ENCODE measurements at regions not wholly inside any gene's neighbourhood (a gene's known extent, or its start where the extent isn't known, plus 50 kb on each side); places are given as distances from the start of the nearest gene placed in this dataset.
"Not testable (repeated sequence)": the region's sequence is repeated elsewhere in the genome, so short reads cannot be mapped to it uniquely, and the experiment has no call there.

GRCh38 chr6:86872810-86873209 is 64.5 kb upstream of the HTR1E start:
- DNase-seq = not testable (repeated sequence)

- DNase-seq = peak; percentile 36
These were observed 65.6 kb upstream of the HTR1E start for GRCh38 chr6:86871681-86872080.

GRCh38 chr6:86869500-86869899 is 67.8 kb upstream of the HTR1E start:
- no peak for DNase-seq

GRCh38 chr6:86859513-86859912 is 77.8 kb upstream of the HTR1E start:
- DNase-seq = no peak

DNA sequence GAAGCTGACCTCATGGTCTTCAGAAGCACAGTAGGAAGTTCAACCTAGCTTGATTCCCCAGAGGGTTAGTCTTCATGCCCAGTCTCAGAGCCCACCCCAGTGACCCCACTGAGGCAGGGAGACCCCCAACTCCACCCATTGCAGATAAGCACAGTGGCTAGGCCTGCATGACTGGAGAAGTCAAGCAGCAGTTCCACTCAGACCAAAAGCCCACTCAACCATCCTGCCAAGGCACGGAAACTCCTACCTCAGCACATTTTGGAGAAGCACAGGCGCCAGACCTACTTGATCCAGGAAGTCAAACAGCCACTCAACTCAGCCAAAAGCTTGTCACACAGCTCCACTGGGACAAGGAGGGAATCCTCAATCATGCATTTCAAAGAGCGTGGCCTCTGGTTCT is 78.4 kb upstream of the HTR1E start:
- DNase-seq = no peak

- DNase-seq = no peak
These were observed 79.5 kb upstream of the HTR1E start for GRCh38 chr6:86857783-86858182.

DNA sequence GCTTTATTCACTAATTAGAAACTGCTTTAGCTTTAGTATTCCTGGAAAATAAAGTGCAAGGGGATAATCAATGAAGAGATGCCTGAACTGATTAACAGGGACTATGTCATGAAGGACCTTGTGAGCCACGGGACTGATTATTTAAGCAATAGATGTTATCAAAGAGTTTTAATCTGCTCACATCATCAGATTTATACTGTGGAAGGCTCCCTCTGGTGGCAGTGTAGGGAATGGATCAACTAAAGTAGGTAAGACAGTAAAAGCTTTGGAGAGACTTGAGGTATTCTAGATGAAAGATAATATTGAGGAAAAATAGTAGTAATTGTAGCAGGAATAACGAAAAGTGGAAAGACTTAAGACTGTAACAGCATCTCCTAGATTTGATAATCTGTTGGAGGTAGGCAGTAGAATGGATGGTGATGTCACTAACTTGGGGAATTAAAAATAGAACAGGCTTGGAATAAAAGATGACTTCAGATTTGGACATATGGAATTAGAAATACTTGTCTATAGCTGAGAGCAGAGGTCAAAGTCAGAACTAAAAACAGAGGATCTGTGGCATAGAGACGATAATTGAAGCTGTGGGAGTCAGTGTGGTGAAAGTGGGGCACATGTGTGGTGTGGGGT is 80.3 kb upstream of the HTR1E start:
- peak; percentile 5 for DNase-seq

- no peak for DNase-seq
These were observed 80.9 kb upstream of the HTR1E start for GRCh38 chr6:86856379-86856778.

GRCh38 chr6:86848986-86849385 is 88.3 kb upstream of the HTR1E start:
- no peak for DNase-seq

GRCh38 chr6:86832686-86833085 is 104.6 kb upstream of the HTR1E start:
- no peak for DNase-seq

GRCh38 chr6:86825436-86825835 is 111.9 kb upstream of the HTR1E start:
- DNase-seq = no peak

DNA sequence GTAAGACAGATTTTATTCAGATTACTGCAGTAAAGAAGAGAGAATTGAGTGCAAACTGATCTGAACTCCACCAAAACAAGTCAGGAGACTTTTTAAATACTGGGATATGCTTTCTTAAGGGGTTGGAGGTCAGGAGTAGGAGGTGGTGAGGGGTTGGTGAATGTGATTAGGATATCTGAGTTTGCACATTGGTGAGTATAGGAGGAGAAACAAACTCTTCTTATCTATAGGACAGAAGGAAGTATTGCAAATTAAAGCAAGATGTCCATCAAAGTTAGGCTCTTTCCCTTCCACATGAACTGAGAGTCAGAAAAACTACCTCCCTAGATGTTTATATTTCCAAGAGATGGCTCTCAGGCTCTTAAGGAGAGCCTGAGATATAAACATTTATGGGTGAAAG is 114.6 kb upstream of the HTR1E start:
- DNase-seq = no peak

DNA sequence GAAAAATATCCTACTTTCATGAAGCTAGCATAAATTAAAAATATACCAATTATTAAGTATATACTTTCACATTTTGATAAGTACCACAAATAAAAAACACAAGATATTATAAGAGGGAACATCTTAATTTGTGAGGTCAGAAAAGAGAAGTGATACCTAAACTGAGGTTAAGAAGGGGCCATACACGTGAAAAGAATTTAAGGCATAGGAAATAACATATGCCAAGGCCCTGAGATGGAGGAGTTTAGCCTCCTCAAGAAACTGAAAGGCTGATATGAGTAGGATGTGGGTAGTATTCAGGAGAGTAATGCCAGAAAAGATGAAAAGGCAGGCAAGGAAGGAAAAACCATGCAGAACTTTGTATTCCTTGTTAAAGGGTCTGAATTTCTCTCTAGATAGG is 116.6 kb upstream of the HTR1E start:
- DNase-seq = no peak

DNA sequence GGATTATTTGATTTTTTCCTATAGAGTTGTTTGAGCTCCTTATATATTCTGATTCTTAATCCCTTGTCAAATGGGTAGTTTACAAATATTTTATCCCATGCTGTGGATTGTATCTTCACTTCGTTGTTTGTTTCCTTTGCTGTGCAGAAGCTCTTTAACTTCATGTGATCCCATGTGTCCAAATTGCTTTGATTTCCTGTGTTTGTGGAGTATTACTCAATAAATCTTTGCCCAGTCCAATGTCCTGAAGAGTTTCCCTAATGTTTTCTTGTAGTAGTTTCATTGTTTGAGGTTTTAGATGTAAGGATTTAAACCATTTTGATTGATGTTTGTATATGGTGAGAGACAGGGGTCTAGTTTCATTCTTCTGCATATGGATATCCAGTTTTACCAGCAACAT is 143.7 kb upstream of the HTR1E start:
- no peak for DNase-seq

GRCh38 chr6:86791476-86791875 is 145.9 kb upstream of the HTR1E start:
- no peak for DNase-seq

GRCh38 chr6:86789779-86790411 is 147.4 kb upstream of the HTR1E start:
- no peak for DNase-seq

GRCh38 chr6:86782328-86782727 is 155.0 kb upstream of the HTR1E start:
- DNase-seq = no peak

GRCh38 chr6:86780923-86781322 is 156.4 kb upstream of the HTR1E start:
- DNase-seq = no peak

DNA sequence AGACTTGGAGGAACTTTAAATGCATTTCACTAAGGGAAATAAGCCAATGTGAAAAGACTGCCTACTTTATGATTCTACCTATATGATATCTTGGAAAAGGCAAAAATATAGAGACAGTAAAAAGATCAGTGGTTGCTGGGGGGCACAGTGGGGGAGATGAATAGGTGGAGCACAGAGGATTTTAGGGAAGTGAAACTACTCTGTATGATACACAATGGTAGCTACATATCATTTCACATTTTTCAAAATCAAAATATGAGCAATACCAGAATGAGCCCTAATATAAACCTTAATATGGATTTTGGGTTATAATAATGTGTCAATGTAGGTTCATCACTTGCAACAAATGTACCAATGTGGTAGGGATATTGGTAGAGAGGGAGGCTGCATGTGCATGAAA is 161.4 kb upstream of the HTR1E start:
- DNase-seq = no peak

DNA sequence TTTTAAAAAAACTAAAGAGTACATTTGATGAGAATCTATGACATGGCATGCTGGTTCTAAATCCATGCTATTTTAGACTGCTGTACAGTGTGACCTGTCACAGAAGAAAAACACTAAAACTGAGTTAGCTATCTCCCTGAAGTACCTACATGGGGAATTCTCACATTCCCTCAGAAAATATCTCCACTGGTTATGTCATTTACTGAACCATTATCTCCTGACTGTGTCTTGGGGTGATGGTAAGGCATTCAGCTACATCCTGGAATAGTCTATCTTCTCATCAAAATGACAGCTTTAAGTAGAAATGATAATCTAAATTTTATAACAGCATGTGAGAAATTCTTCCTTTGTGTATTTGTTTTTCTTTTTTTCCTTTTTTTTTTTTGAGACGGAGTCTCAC is 172.1 kb upstream of the HTR1E start:
- no peak for DNase-seq

- DNase-seq = not testable (repeated sequence)
These were observed 177.4 kb upstream of the HTR1E start for GRCh38 chr6:86759953-86760352.

DNA sequence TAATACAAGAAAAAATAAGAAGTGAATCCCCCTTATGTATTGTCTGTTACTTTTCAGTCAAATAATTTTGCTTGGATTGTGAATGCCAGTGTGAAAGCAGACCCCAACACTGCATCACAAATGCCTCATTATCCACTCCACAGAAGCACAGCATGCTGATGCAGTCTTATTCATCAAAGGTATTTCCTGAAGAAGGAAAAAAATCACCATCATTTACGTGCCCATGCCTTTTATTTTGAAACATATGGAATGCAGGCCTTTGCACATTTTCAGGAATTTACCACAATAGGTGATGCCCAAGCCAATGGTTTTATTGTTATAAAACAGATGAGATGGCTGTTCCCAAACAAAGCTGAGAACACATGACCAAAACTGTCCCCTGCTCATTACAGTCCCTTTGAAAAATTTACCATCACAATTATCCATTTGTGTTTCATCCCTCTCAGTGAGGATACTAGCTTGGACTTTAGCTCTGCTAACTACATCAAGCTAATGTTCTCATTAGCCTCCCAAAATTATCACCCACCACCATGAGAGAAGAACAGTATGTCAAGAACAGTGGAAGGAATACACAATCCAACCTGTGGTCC is 180.6 kb upstream of the HTR1E start:
- no peak for DNase-seq

GRCh38 chr6:86744048-86744447 is 193.3 kb upstream of the HTR1E start:
- no peak for DNase-seq

DNA sequence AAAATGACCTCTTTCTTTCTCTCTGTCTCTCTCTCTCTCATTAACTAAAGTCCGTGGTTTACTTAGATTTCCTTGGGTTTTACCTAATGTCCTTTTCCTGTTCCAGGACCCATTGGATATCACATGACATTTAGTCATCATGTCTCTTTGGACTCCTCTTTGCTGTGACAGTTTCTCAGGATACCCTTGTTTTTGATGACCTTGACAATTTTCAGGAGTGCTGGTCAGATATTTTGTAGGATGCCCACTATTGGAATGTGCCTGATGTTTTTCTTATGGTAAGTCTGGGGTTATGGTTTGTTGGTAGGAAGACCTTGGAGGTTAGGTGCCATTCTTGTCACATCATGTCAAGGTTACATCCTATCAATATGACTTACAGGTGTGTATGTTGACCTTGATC is 199.2 kb upstream of the HTR1E start:
- no peak for DNase-seq

DNA sequence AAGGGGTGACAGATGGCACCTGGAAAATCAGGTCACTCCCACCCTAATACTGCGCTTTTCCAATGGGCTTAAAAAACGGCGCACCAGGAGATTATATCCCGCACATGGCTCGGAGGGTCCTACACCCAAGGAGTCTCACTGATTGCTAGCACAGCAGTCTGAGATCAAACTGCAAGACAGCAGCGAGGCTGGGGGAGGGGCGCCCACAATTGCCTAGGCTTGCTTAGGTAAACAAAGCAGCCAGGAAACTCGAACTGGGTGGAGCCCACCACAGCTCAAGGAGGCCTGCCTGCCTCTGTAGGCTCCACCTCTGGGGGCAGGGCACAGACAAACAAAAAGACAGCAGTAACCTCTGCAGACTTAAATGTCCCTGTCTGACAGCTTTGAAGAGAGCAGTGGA is 205.7 kb upstream of the HTR1E start:
- DNase-seq = not testable (repeated sequence)

All from NCI-H226 (cell line).